ENCODE measurements at regions not wholly inside any gene's neighbourhood (a gene's known extent, or its start where the extent isn't known, plus 50 kb on each side); places are given as distances from the start of the nearest gene placed in this dataset.
"Not testable (repeated sequence)": the region's sequence is repeated elsewhere in the genome, so short reads cannot be mapped to it uniquely, and the experiment has no call there.

GRCh38 chr14:104269511-104270241, 131.3 kb downstream of the KIF26A start:
- not testable (repeated sequence) for TF ChIP-seq CTCF (tag by site-specific recombination; IDR thresholded peaks at IDR 0.05); ZNF335 (tag by site-specific recombination; conservative IDR thresholded peaks at IDR 0.05); ZNF132 (tag by site-specific recombination; IDR thresholded peaks at IDR 0.05; ENCODE audit: borderline replicate concordance); ZNF266 (tag by site-specific recombination; IDR thresholded peaks at IDR 0.05; ENCODE audit: low read depth); ZNF37A (tag by site-specific recombination; IDR thresholded peaks at IDR 0.05); PATZ1 (tag by site-specific recombination; IDR thresholded peaks at IDR 0.05); ZNF785 (tag by site-specific recombination; IDR thresholded peaks at IDR 0.05); ZNF221 (tag by site-specific recombination; IDR thresholded peaks at IDR 0.05; ENCODE audit: borderline replicate concordance); ZNF580 (tag by site-specific recombination; IDR thresholded peaks at IDR 0.05)

All from HEK293 (cell line).